HEK293 (cell line): ENCODE measurements at regions not wholly inside any gene's neighbourhood (a gene's known extent, or its start where the extent isn't known, plus 50 kb on each side); places are given as distances from the start of the nearest gene placed in this dataset.

Source experiments
- ZNF488 ChIP-seq: fragments of 450-650 bp; formaldehyde crosslinking; IDR thresholded peaks from 2 replicates; pipeline ENCODE4 v1.5.1; 2016; ENCODE audit warnings: missing biosample characterization, missing genetic modification characterization
- ZNF529 ChIP-seq: fragments of 450-650 bp; formaldehyde crosslinking; IDR thresholded peaks from 2 replicates; pipeline ENCODE4 v1.5.1; 2017; ENCODE audit warnings: missing genetic modification characterization, missing biosample characterization; ENCODE audit not compliant: insufficient replicate concordance

GRCh38 chr13:83935566-83935965 is 53.3 kb upstream of the SLITRK1 start (continued):
- TF ChIP-seq ZNF488 (tag by site-specific recombination), result no peak
- no peak for TF ChIP-seq ZNF529
